ENCODE measurements at regions not wholly inside any gene's neighbourhood (a gene's known extent, or its start where the extent isn't known, plus 50 kb on each side); places are given as distances from the start of the nearest gene placed in this dataset.

DNA sequence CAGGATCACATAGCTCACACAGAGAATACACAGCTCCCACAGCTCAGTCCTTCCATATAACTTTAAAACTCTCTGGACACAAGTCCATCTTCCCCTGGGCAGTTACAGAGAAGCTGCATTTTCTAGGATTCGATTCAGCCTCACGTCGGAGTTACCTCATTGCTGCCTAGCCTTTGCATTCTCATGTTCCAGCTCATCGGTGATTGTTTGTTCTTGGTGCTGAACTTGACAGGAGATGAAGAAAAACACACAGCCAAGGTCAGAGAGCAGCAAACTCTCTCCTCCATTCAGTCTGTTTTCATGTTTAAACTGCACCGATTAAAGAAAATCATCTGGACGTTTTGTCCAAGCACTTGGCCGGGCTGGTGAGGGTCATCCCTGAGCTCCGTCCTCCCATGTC, 375.5 kb upstream of the CFAP20DC start:
- DNase-seq (ENCODE audit: low read depth in 2 of 3, low spot score in 2 of 3): no peak

DNA sequence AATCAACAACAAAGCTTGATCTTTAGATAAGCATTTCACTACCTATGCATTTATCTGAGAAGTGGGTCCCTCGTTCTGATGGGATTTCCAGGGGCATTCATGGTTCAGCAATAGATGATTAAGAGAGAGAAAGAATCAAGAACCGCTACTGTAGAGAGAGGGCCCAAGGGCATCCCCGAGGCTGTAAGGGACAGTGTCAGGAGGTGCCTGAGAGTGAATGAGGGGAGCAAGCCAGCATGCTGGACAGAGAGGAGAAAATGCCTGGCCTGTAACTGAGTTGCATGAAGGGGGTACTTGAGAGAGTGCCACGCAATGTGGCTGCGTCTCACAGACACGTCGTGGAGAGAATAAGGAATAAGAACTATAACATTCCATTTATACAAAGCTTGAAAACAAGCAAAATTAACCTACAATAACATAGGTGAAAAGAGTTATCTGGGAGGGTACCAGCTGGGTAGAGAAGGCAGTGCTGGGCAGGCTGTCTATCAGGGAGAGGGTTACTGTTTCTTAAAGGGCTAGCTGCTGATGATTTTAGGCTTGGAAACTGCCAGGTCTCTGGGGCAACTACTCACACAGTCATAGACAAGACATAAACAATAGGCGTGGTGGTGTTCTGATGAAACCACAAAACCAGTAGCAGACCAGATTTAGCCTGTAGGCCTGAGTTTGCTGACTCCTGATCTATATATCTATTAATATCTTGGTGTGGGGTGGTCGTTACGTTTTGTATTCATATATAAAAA, 374.6 kb upstream of the CFAP20DC start:
- DNase-seq (ENCODE audit: low read depth in 2 of 3, low spot score in 2 of 3): no peak

GRCh38 chr3:59423707-59424106, 373.9 kb upstream of the CFAP20DC start:
- DNase-seq (ENCODE audit: low read depth in 2 of 3, low spot score in 2 of 3): no peak

DNA sequence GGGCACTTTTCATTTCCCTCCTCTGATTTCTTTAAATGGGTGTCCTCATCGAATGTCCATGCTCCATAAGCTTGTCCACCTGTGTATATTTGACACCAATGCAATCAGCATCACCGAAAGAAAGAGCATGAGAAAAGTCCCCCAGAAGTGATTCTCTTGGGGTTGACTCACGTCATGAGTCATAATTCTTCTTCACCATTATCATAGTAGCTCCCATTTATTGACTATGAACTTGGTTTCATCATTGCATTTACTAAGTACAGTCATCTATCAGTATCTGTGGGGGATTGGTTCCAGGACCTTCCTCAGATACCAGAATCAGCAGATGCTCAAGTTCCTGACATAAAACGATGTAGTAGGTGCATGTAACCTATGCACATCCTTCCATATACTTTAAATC, 372.5 kb upstream of the CFAP20DC start:
- no peak for DNase-seq (ENCODE audit: low read depth in 2 of 3, low spot score in 2 of 3)

DNA sequence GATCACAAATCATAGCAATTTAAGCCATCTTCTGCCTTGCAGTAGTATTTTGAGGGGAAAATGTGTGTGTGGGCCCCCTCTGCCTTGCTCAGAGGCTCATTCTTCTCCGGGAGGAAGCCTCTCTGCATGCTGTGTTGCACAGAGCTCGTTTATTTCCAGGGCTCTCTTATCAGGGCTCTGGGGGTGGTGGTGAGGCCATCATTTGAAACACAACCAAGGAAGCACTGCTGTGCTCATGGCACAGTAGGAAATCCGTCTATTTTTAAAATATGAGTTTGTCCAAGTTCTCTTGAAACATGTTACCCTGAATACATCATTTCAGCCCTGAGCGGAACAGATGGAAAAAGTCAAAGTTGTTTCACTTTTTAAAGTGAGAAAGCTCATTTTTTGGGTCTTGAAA, 369.0 kb upstream of the CFAP20DC start:
- no peak for DNase-seq (ENCODE audit: low read depth in 2 of 3, low spot score in 2 of 3)

DNA sequence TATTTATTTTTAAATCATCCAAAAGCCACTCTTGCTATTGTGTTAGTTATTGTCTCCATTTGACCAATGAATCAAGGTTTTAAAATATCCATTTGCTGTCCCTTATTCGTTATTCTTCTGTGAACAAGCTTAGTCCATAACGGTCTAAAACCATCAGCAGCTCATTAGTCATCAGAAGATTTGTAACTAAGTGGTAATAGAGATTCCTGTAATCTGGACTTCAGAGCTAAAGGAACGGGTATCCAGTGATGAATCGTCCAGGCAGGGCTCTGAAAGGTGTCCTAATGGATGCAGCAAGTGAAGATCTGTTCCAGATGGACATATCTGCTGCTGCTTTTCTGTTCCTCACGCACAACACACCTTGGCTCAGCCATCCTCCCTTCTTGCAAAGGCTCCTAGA, 362.7 kb upstream of the CFAP20DC start:
- no peak for DNase-seq (ENCODE audit: low read depth in 2 of 3, low spot score in 2 of 3)

- no peak for DNase-seq (ENCODE audit: low read depth in 2 of 3, low spot score in 2 of 3)
These were observed 361.9 kb upstream of the CFAP20DC start for GRCh38 chr3:59411694-59412093.

DNA sequence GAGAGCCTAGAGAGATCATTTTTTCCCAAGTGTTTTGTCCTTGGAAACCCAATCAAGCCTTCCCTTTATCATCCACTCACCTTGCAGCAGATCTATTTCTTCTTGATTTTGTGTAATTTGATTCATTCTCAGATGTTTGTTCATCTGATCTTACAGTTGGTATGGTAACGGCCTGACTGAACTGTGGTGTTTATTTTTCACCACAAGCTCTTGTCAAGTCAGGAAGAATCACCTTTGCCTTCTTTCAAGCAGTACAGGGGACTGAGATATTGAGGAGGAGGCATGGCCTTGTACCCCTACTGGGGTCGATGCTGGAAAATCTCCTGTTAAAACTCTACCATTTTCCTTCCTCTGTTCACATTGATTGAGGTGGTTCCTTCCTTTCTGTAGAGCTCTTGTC, 361.4 kb upstream of the CFAP20DC start:
- no peak for DNase-seq (ENCODE audit: low read depth in 2 of 3, low spot score in 2 of 3)

- no peak for DNase-seq (ENCODE audit: low read depth in 2 of 3, low spot score in 2 of 3)
These were observed 358.3 kb upstream of the CFAP20DC start for GRCh38 chr3:59408047-59408624.

- no peak for DNase-seq (ENCODE audit: low read depth in 2 of 3, low spot score in 2 of 3)
These were observed 357.6 kb upstream of the CFAP20DC start for GRCh38 chr3:59407425-59407824.

GRCh38 chr3:59406943-59407342, 357.1 kb upstream of the CFAP20DC start:
- DNase-seq (ENCODE audit: low read depth in 2 of 3, low spot score in 2 of 3): no peak

DNA sequence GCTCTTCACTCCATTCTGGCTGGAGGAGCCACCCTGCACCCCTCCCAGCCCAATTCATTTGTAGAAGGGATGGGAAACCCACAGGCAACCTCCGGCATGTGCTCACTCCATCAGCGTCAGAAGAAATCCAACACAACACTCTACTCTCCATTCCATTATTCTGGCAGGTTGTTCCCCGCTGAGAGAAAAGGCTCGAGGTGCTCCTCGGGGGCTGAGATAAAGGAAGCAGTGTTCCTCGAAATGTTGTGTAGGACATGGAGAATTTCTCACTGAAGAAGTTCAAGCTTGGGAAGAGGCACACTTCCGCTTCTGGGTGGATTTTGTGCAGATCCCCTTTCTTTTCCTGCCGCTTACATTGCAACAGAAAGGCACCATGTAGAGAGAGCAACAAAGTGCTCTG, 355.0 kb upstream of the CFAP20DC start:
- DNase-seq (ENCODE audit: low read depth in 2 of 3, low spot score in 2 of 3): no peak

DNA sequence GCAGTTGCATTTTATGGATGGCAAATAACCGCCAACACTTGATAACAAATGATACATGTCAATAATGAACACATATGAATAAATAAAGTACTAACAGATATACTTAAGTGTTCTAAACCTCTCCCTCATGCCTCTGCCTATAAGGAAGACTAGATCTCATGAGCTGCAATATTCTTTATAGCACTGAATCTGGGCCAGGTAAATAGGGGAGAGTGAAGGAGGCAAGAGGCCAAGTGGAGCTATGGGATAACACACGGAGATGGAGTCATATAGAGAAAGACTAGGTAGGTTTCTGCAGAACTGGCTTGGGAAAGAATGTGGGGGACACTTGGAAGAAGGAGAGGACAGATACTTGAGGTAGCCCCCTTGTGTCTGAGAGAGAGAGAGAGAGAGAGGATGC, 354.2 kb upstream of the CFAP20DC start:
- no peak for DNase-seq (ENCODE audit: low read depth in 2 of 3, low spot score in 2 of 3)

DNA sequence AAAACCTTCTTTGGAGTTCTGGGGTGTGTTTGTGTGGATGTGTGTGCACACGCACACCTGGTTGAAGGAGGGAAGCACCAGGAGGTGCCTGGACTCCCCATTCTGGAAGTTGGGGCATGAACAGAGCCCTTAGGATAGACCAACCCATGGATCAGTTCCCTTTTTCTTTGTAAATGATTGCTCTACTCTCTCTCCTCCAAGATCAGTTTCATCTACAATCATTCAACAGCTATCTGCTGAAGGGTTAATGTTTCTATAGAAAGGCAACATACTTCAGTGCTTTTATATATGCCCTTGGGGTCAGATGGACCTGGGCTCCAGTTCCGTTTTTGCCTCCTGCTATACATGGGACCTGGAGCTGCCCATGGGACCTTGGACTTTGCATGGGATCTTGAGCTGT, 352.1 kb upstream of the CFAP20DC start:
- DNase-seq (ENCODE audit: low read depth in 2 of 3, low spot score in 2 of 3): no peak

GRCh38 chr3:59392116-59392515, 342.3 kb upstream of the CFAP20DC start:
- no peak for DNase-seq (ENCODE audit: low read depth in 2 of 3, low spot score in 2 of 3)

DNA sequence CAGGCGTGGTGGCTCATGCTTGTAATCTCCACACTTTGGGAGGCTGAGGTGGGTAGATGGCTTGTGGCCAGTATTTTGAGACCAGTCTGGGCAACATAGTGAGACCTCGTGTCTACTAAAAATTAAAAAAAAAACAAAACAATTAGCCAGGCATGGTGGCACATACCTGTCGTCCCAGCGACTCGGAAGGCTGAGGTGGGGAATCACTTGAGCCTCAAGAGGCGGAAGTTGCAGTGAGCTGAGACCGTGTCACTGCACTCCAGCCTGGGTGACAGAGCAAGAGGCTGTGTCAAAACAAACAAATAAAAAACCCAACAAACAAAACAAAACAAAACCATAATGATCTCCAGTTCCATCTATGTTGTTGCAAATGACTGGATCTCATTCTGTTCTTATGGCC, 341.3 kb upstream of the CFAP20DC start:
- no peak for DNase-seq (ENCODE audit: low read depth in 2 of 3, low spot score in 2 of 3)

- no peak for DNase-seq (ENCODE audit: low read depth in 2 of 3, low spot score in 2 of 3)
These were observed 338.9 kb upstream of the CFAP20DC start for GRCh38 chr3:59388555-59389270.

GRCh38 chr3:59386165-59386564, 336.3 kb upstream of the CFAP20DC start:
- DNase-seq (ENCODE audit: low read depth in 2 of 3, low spot score in 2 of 3): no peak

GRCh38 chr3:59385547-59385946, 335.7 kb upstream of the CFAP20DC start:
- DNase-seq (ENCODE audit: low read depth in 2 of 3, low spot score in 2 of 3): no peak

- DNase-seq (ENCODE audit: low read depth in 2 of 3, low spot score in 2 of 3): no peak
These were observed 331.5 kb upstream of the CFAP20DC start for GRCh38 chr3:59381282-59381681.

DNA sequence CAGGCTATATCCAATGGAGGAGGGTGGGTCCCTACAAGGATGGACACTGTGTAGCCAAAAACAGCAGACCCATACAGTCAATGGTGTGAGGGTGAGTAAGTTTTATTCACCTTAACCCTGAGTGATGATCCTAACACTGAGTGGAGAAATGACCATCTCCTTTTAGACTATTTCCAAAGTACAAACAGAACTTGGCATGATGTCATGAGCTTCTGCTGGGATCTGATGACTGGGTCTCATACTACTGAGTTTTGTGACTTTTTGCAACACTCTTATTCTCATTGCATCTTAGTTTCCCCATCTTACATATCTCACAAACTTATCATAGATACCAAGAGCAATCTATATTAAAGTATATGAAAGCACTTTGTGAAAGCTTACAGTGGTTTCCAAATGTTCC, 330.3 kb upstream of the CFAP20DC start:
- no peak for DNase-seq (ENCODE audit: low read depth in 2 of 3, low spot score in 2 of 3)

DNA sequence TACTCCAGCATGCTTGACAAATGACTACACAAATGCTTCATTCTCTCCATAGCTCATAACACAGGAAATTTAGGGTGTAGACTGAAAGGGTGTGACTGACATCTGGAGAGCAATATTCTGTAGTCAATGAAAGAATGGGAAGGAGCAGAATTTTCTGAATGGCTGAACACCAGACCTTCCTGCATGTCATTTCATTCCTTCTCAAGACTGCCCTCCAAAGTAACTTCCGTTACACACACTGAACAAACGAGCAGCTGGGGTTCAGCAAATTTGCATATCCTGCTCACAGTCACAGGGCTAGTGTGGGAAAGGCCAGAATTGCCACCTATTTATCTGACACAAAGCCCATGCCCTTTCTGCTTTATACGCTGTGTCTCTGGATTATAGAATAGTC, 325.0 kb upstream of the CFAP20DC start:
- DNase-seq (ENCODE audit: low read depth in 2 of 3, low spot score in 2 of 3): no peak

Data from hematopoietic multipotent progenitor cell (in vitro differentiated cells).